Progenitor cell of endocrine pancreas (in vitro differentiated cells): ENCODE measurements at regions not wholly inside any gene's neighbourhood (a gene's known extent, or its start where the extent isn't known, plus 50 kb on each side); places are given as distances from the start of the nearest gene placed in this dataset.

Source experiments
- DNase-seq: peaks from one replicate; pipeline ENCODE4 v3.0.0; 2021; ENCODE audit warnings: low spot score; ENCODE audit not compliant: unreplicated experiment
- H3K27ac Mint-ChIP-seq: 2 replicates; pipeline ENCODE4 v1.8.0; 2021; ENCODE audit warnings: mild to moderate bottlenecking, moderate library complexity, mixed read lengths
- H3K27me3 Mint-ChIP-seq: 2 replicates; pipeline ENCODE4 v1.8.0; 2021; ENCODE audit warnings: mixed read lengths
- H3K36me3 Mint-ChIP-seq: 2 replicates; pipeline ENCODE4 v1.8.0; 2022; ENCODE audit warnings: mixed read lengths; ENCODE audit not compliant: insufficient read depth
- H3K4me1 Mint-ChIP-seq: 2 replicates; pipeline ENCODE4 v1.8.0; 2021; ENCODE audit warnings: low read depth, mixed read lengths
- H3K4me3 Mint-ChIP-seq: 2 replicates; pipeline ENCODE4 v1.8.0; 2021; ENCODE audit warnings: low read depth, mild to moderate bottlenecking, moderate library complexity, mixed read lengths
- H3K9me3 Mint-ChIP-seq: 2 replicates; pipeline ENCODE4 v1.8.0; 2021; ENCODE audit warnings: low read depth, mixed read lengths
- CTCF ChIP-seq: fragments of 200-600 bp; sonication (generic); IDR thresholded peaks from one replicate; pipeline ENCODE4 v1.5.0; 2021; ENCODE audit warnings: antibody characterized with exemption, mild to moderate bottlenecking; ENCODE audit not compliant: unreplicated experiment

DNA sequence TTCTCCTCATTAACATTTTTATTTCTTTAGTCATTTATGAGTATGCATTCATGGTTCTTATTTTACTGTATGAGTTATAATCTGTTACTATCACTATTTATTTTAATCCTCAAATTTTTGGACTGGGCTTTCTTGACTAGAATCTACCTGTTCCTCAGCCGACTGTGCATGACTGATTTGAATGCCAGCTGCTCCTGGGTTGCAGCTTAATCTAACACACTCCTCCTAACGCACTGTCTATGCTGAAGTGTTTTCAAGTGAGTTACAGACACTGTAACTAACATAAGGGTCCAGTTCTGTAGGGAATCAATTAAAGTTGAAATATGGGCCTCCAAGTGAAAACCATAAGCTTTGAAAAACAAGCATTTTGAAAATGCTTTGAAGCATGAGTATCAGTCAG is 137.4 kb upstream of the ARSJ start:
- Mint-ChIP-seq H3K27ac (no peak overlapping the region), H3K9me3 (no peaks in the 10 kb centered on the region), H3K4me3 (no peak overlapping the region), H3K27me3 (no peaks in the 10 kb centered on the region), H3K4me1 (no peaks in the 10 kb centered on the region), H3K36me3 (no peaks in the 10 kb centered on the region)
- no peak for TF ChIP-seq CTCF
- no peak for DNase-seq

DNA sequence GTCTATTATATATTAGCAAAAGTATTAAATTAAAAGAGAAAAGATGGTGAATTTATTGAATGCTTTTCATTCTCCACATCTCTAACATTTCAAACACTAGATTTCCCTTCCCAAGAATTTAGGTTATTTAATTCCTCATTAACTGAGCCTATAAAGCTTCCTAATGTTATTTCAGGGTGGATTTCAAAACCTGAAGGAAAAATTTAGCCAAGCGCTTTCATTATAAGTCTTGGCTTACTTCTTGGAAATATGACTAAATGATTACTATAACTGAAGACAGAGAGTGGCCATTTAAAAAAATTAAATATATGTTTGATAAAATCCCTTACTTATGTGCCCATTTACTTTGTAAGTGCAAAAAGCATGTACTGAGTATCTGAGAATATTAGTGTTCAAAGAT is 141.8 kb upstream of the ARSJ start:
- Mint-ChIP-seq H3K27ac (no peak overlapping the region), H3K4me1 (no peaks in the 10 kb centered on the region), H3K9me3 (peaks cover 18% of the 10 kb centered on the region), H3K36me3 (peaks cover 4% of the 10 kb centered on the region), H3K4me3 (no peak overlapping the region), H3K27me3 (no peaks in the 10 kb centered on the region)
- no peak for TF ChIP-seq CTCF
- no peak for DNase-seq

- H3K4me1 Mint-ChIP-seq = no peaks in the 10 kb centered on the region
- no peak overlapping the region for H3K4me3 Mint-ChIP-seq
- no peak for DNase-seq
- no peaks in the 10 kb centered on the region for H3K36me3 Mint-ChIP-seq
- peaks cover 3% of the 10 kb centered on the region for H3K9me3 Mint-ChIP-seq
- TF ChIP-seq CTCF = no peak
- no peaks in the 10 kb centered on the region for H3K27me3 Mint-ChIP-seq
- no peak overlapping the region for H3K27ac Mint-ChIP-seq
Measured at GRCh38 chr4:114132199-114132598, 152.8 kb upstream of the ARSJ start.

GRCh38 chr4:114132830-114133229 is 153.4 kb upstream of the ARSJ start:
- Mint-ChIP-seq H3K9me3 (peaks cover 3% of the 10 kb centered on the region), H3K36me3 (no peaks in the 10 kb centered on the region), H3K4me1 (no peaks in the 10 kb centered on the region), H3K27ac (no peak overlapping the region), H3K4me3 (no peak overlapping the region), H3K27me3 (no peaks in the 10 kb centered on the region)
- TF ChIP-seq CTCF = peak; percentile 46
- no peak for DNase-seq

GRCh38 chr4:114136069-114136468 is 156.6 kb upstream of the ARSJ start:
- no peak overlapping the region for H3K27ac Mint-ChIP-seq

More at GRCh38 chr4:114136069-114136468, 156.6 kb upstream of the ARSJ start:
- DNase-seq = no peak
- Mint-ChIP-seq H3K9me3 (peaks cover 5% of the 10 kb centered on the region), H3K4me3 (no peak overlapping the region), H3K27me3 (no peaks in the 10 kb centered on the region), H3K4me1 (no peaks in the 10 kb centered on the region), H3K36me3 (no peaks in the 10 kb centered on the region)
- TF ChIP-seq CTCF = no peak
